SK-N-SH (cell line): ENCODE measurements at regions not wholly inside any gene's neighbourhood (a gene's known extent, or its start where the extent isn't known, plus 50 kb on each side); places are given as distances from the start of the nearest gene placed in this dataset.

Experiments used
- EP300 ChIP-seq, 2 experiments: IDR thresholded peaks; 2 replicates each; pipeline versions ENCODE4 v1.4.0 to v1.6.1; 2012; ENCODE audit warnings: borderline replicate concordance in 1 of 2, low read depth in 1 of 2, low read length in 1 of 2
- EZH2phosphoT487 ChIP-seq: fragments of 200-600 bp; sonication (generic); IDR thresholded peaks from 2 replicates; pipeline ENCODE4 v1.6.1; 2017; ENCODE audit warnings: low read depth, mixed run types, mild to moderate bottlenecking, antibody characterized with exemption, moderate library complexity, borderline replicate concordance
- MEF2A ChIP-seq: IDR thresholded peaks from 2 replicates; pipeline ENCODE4 v1.4.0; 2012; ENCODE audit warnings: low read depth, borderline replicate concordance
- RAD21 ChIP-seq: IDR thresholded peaks from 2 replicates; pipeline ENCODE4 v1.6.1; 2012; ENCODE audit warnings: mild to moderate bottlenecking, low read length
- SMC3 ChIP-seq: IDR thresholded peaks from 2 replicates; pipeline ENCODE4 v1.6.1; 2012; ENCODE audit warnings: low read depth, low read length, improper control_type of control experiment
- TF ChIP-seq, protein P1 (sequence below): fragments of 200-600 bp; sonication (generic); IDR thresholded peaks from 2 replicates; pipeline ENCODE4 v1.6.1; 2017; ENCODE audit warnings: antibody characterized with exemption, mild to moderate bottlenecking, moderate library complexity

DNA sequence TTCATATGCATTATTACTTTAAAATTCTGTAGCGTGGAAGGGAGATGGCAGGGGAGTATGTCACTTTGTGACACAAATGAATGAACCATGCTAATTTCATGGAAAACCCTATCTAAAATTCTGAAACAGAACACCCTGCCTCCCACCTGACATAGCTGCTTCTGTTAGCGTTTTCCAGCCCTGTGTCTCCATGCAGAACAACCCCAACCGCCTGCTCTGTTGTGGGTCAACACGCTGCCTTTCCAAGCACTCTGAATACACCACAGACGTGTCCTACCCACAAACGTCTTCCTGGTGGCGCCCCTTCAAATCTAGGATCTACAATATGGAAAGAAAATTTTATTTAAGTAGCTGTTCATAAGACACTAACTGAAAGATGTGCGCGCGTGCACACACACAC is 238.6 kb downstream of the TRIML1 start:
- TF ChIP-seq, protein P1, sequence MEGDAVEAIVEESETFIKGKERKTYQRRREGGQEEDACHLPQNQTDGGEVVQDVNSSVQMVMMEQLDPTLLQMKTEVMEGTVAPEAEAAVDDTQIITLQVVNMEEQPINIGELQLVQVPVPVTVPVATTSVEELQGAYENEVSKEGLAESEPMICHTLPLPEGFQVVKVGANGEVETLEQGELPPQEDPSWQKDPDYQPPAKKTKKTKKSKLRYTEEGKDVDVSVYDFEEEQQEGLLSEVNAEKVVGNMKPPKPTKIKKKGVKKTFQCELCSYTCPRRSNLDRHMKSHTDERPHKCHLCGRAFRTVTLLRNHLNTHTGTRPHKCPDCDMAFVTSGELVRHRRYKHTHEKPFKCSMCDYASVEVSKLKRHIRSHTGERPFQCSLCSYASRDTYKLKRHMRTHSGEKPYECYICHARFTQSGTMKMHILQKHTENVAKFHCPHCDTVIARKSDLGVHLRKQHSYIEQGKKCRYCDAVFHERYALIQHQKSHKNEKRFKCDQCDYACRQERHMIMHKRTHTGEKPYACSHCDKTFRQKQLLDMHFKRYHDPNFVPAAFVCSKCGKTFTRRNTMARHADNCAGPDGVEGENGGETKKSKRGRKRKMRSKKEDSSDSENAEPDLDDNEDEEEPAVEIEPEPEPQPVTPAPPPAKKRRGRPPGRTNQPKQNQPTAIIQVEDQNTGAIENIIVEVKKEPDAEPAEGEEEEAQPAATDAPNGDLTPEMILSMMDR: no peak
- TF ChIP-seq EP300 (IDR thresholded peaks at IDR 0.05; ENCODE audit: borderline replicate concordance in 1 of 2, low read depth in 1 of 2, low read length in 1 of 2) (no peak), RAD21 (no peak), MEF2A (no peak), EZH2phosphoT487 (no peak), SMC3 (no peak)
